OCI-LY1 (cell line): ENCODE measurements at regions not wholly inside any gene's neighbourhood (a gene's known extent, or its start where the extent isn't known, plus 50 kb on each side); places are given as distances from the start of the nearest gene placed in this dataset.

ENCODE experiments used
- H2AFZ ChIP-seq: fragments of 200-600 bp; sonication (generic), shearing (Covaris generic); 2 replicates; pipeline ENCODE4 v1.6.0; 2014; ENCODE audit warnings: antibody characterized with exemption, mild to moderate bottlenecking, low read length
- H3F3A ChIP-seq: fragments of 200-600 bp; sonication (generic), shearing (Covaris generic); 2 replicates; pipeline ENCODE4 v1.6.0; 2014; ENCODE audit warnings: mild to moderate bottlenecking, antibody characterized with exemption, low read length, moderate library complexity; ENCODE audit not compliant: insufficient read depth
- H3K27ac ChIP-seq: fragments of 200-600 bp; sonication (generic); 2 replicates; pipeline ENCODE4 v1.5.1; 2014; ENCODE audit warnings: low read length, mixed run types, mild to moderate bottlenecking, low read depth; ENCODE audit not compliant: poor library complexity, severe bottlenecking
- H3K27me3 ChIP-seq: fragments of 200-600 bp; sonication (generic); 2 replicates; pipeline ENCODE4 v1.6.0; 2014; ENCODE audit warnings: antibody characterized with exemption, mild to moderate bottlenecking, low read length, moderate library complexity; ENCODE audit not compliant: insufficient read depth
- H3K36me3 ChIP-seq: fragments of 200-600 bp; sonication (generic); 2 replicates; pipeline ENCODE4 v1.6.1; 2014; ENCODE audit warnings: mild to moderate bottlenecking, antibody characterized with exemption, low read length, moderate library complexity, mixed read lengths; ENCODE audit not compliant: insufficient read depth
- H3K4me1 ChIP-seq: fragments of 200-600 bp; sonication (generic); 2 replicates; pipeline ENCODE4 v1.5.1; 2014; ENCODE audit warnings: mild to moderate bottlenecking, low read length, moderate library complexity; ENCODE audit not compliant: insufficient read depth, severe bottlenecking
- H3K4me2 ChIP-seq: fragments of 200-600 bp; sonication (generic), shearing (Covaris generic); 2 replicates; pipeline ENCODE4 v1.6.1; 2014; ENCODE audit warnings: low read length
- H3K4me3 ChIP-seq: fragments of 200-600 bp; sonication (generic); 2 replicates; pipeline ENCODE4 v1.5.1; 2014; ENCODE audit warnings: low read length, low read depth, mild to moderate bottlenecking, mixed read lengths; ENCODE audit not compliant: poor library complexity, severe bottlenecking
- H3K79me2 ChIP-seq: fragments of 200-600 bp; shearing (Covaris generic); 2 replicates; pipeline ENCODE4 v1.6.1; 2016; ENCODE audit warnings: mixed run types, low read length, mixed read lengths; ENCODE audit not compliant: insufficient read depth
- H3K9ac ChIP-seq: fragments of 200-600 bp; sonication (generic), shearing (Covaris generic); 2 replicates; pipeline ENCODE4 v1.6.1; 2014; ENCODE audit warnings: mild to moderate bottlenecking, low read length, mixed read lengths
- H3K9me2 ChIP-seq: fragments of 200-600 bp; sonication (generic), shearing (Covaris generic); 2 replicates; pipeline ENCODE4 v1.6.1; 2014; ENCODE audit warnings: low read depth, mild to moderate bottlenecking, low read length, mixed read lengths
- H3K9me3 ChIP-seq: fragments of 200-600 bp; shearing (Covaris generic); 2 replicates; pipeline ENCODE4 v1.6.1; 2014; ENCODE audit warnings: low read length, mixed read lengths
- H4K20me1 ChIP-seq: fragments of 200-600 bp; sonication (generic), shearing (Covaris generic); 2 replicates; pipeline ENCODE4 v1.6.0; 2016; ENCODE audit warnings: mild to moderate bottlenecking, low read length; ENCODE audit not compliant: insufficient read depth
- CTCF ChIP-seq: fragments of 200-600 bp; sonication (generic), shearing (Covaris generic); IDR thresholded peaks from 2 replicates; pipeline ENCODE4 v1.5.1; 2017; ENCODE audit warnings: mild to moderate bottlenecking, antibody characterized with exemption, low read length, moderate library complexity, mixed read lengths
- EZH2 ChIP-seq: fragments of 200-600 bp; sonication (generic), shearing (Covaris generic); IDR thresholded peaks from 2 replicates; pipeline ENCODE4 v1.8.0; 2017; ENCODE audit warnings: borderline replicate concordance, mixed run types, mild to moderate bottlenecking, antibody characterized with exemption, low read length, moderate library complexity, mixed read lengths

- Histone ChIP-seq H3K4me2 (no peak overlapping the region), H3K4me1 (no peaks in the 10 kb centered on the region), H3K9ac (no peak overlapping the region), H4K20me1 (no peaks in the 10 kb centered on the region), H3F3A (no peaks in the 10 kb centered on the region), H2AFZ (no peak overlapping the region), H3K4me3 (no peak overlapping the region), H3K27me3 (0 out of 2 replicates have a peak, but pooled peaks cover 3% of the 10 kb centered on the region), H3K36me3 (no peaks in the 10 kb centered on the region), H3K79me2 (no peaks in the 10 kb centered on the region), H3K27ac (no peak overlapping the region), H3K9me3 (no peaks in the 10 kb centered on the region), H3K9me2 (no peaks in the 10 kb centered on the region)
- TF ChIP-seq EZH2 (no peak), CTCF (no peak)
These were observed 69.5 kb upstream of the ELOVL5 start for GRCh38 chr6:53418288-53418687.

- H3K4me3 ChIP-seq, result no peak overlapping the region
- TF ChIP-seq CTCF (no peak), EZH2 (no peak)
- no peaks in the 10 kb centered on the region for H3K9me2 ChIP-seq
- no peaks in the 10 kb centered on the region for H3F3A ChIP-seq
- H4K20me1 ChIP-seq, result no peaks in the 10 kb centered on the region
- peaks cover 2% of the 10 kb centered on the region for H3K4me1 ChIP-seq
- no peak overlapping the region for H3K27ac ChIP-seq
- H3K9me3 ChIP-seq, result no peaks in the 10 kb centered on the region
- H2AFZ ChIP-seq, result no peak overlapping the region
- no peak overlapping the region for H3K9ac ChIP-seq
- no peaks in the 10 kb centered on the region for H3K79me2 ChIP-seq
- no peaks in the 10 kb centered on the region for H3K36me3 ChIP-seq
- 0 out of 2 replicates have a peak, but pooled peaks cover 3% of the 10 kb centered on the region for H3K27me3 ChIP-seq
- H3K4me2 ChIP-seq, result no peak overlapping the region
These were observed 68.4 kb upstream of the ELOVL5 start for GRCh38 chr6:53417141-53417540.

- peaks cover 20% of the 10 kb centered on the region for H3K4me1 ChIP-seq
- no peaks in the 10 kb centered on the region for H3K9me3 ChIP-seq
- no peak overlapping the region for H3K4me3 ChIP-seq
- H3K79me2 ChIP-seq, result no peaks in the 10 kb centered on the region
- H3K27me3 ChIP-seq, result no peaks in the 10 kb centered on the region
- TF ChIP-seq CTCF (no peak), EZH2 (no peak)
- H3K36me3 ChIP-seq, result no peaks in the 10 kb centered on the region
- H3K9me2 ChIP-seq, result no peaks in the 10 kb centered on the region
- H3K4me2 ChIP-seq, result no peak overlapping the region
- no peak overlapping the region for H3K27ac ChIP-seq
- no peak overlapping the region for H2AFZ ChIP-seq
- H4K20me1 ChIP-seq, result no peaks in the 10 kb centered on the region
- no peaks in the 10 kb centered on the region for H3F3A ChIP-seq
- no peak overlapping the region for H3K9ac ChIP-seq
These were observed 64.6 kb upstream of the ELOVL5 start for GRCh38 chr6:53413326-53413725.
